ENCODE measurements at regions not wholly inside any gene's neighbourhood (a gene's known extent, or its start where the extent isn't known, plus 50 kb on each side); places are given as distances from the start of the nearest gene placed in this dataset.

DNA sequence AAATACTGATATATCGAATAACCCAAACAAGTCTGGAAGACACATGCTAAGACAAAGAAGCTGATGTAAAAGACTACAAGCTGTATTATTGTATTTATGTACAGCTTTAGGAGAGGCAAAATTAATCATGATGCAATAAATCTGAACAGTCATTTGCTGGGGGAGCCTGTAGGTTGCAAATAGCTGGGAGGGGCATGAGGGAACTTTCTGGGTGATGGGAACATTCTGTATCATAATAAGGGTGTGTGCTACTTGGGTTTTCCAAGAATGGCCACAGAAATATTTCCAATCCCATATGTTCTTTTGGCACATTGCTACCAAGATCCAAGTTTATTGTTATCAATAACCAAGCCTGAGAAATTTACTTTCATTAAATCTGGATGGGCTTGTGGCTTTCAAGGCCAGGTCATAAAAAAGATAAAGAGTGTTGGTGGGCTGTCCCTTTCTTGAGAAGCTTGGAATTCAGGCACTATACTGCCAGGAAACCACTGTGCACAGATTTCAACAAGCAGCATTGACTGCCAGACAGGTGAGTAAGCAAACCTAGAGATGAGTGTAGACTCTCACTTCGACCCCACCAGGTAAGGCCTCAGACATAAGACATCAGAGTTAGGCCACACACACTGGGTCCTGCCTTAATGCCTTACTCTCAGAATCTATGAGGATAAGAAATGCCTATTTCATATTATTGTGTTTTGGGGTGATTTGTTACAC, 629.7 kb upstream of the FZD8 start:
- FAIRE-seq, result no peak

DNA sequence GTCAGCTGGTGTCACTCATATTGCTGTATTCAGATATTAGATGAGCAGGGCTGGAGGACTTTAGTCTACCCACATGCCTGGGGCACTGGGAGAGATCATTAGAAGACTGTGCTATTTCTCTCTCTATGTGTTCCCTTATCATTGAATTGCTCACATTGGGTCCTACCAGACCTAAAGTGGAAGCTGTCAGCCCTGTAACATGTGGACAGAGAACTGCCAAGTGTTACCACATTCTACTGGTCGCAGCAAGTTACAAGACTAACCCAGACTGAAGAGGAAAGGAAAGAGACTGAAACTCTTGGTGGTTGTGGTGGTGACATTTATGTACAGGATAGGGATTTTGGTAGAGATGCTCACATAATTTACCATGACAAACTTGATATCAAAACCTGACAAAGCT, 627.1 kb upstream of the FZD8 start:
- no peak for FAIRE-seq

DNA sequence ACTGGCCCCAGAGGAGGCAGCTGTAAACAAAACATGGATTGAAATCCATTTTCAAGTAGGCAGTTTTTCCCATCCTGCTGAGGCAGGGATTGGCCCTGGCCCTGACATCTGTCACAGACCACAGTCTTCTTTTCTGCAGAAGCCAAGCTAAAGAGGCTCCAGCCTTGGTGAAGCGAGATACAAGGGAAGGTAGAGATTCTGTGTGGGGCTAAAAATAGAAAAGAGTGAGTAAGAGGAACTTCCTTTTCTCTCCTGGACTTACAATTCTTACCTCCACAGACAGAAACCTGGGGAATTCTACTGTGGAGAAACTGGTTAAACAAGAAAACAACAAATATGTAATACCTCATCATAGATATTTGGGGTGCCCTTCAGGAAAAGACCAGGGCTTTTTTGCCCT, 624.8 kb upstream of the FZD8 start:
- no peak for FAIRE-seq

DNA sequence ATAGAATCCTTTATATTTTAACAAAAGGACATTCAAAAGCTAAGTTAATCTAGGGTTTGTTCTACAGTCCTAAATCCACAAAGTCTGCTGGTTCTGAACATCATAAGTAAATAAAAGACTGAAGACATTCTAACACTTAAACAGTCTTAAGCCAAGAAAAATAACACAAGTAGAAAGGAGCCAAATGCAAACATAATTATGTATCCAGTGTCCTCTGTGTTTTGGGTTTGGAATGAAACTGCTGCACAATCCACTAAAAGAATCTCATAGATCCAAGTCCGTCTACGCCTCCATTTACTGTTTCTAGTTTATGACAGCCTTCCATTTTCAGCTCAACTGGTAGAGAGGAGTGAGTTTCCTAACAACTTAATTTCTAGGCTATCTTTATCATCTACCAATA, 623.6 kb upstream of the FZD8 start:
- FAIRE-seq, result no peak

DNA sequence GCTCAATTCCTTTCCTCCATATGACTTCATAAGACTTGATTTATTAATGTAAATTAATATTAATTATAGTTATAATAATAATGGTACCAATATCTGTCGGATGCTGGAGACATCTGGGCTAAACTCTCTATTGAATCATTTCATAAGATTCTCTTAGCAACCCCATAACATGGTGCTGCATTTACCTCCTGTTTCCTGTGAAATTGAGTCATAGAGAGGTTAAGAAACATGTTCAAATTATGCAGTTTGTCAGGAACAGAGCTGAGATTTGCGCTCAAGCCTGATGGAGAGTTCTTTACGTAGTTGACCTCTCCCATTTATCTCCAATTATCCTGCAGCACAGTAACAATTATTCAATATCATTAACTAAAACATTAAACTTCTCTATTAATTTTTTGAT, 621.8 kb upstream of the FZD8 start:
- no peak for FAIRE-seq

DNA sequence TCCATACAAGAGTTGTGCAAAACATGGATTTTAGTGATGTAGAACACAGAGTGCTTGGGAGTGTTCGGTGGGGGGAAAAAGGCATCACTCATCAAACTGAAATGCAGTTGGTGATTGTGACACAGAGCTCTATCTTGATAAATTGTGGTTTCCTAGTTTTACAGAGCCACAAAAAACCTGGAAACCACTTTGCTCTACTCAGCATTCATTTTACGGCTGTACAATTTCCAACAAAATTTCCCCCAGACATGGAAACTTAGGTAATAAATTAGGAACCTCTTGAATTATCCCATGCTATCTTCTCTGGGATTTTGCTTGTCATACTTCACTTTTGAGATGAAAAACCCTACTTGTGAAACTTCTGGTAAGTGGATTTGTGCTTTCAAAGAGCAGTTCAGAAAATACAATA, 614.9 kb upstream of the FZD8 start:
- FAIRE-seq, result no peak

DNA sequence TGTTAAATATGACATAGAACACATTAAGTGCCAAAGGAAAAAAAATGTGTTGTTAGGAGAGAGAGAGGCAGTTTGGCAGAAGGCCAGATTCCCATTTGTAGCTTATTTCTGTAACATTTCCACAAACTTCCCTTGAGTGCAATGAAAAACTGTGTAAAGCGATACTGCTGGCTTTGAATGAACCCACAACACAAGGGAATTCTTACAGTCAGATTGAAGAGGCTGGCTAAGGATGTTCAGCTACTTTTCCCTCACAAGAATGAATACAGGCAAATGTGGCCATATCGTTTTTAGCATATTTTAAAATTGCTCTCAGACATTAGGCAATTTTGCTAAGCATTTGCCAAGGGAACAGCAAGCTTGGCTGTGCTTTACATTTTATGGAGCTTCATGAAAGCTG, 614.1 kb upstream of the FZD8 start:
- FAIRE-seq, result no peak

DNA sequence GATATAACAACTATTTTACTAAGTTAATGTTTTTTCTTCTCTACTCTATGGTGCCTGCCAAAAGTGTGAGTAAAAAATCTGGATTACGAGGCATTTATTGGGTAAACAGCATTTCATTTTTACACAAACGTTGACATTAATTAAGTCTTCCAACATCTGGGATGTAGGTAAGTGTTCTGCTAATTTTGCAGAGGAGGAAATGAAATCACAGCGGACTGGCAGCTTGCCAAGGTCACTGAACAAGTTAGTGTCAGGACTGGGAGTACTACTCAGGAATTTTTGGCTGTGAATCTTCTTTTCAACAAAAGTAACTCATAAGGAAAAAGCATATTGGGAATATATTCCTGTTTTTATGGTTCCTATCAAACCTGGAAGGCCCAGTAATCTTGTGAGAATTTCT, 612.1 kb upstream of the FZD8 start:
- FAIRE-seq, result peak; percentile 62

DNA sequence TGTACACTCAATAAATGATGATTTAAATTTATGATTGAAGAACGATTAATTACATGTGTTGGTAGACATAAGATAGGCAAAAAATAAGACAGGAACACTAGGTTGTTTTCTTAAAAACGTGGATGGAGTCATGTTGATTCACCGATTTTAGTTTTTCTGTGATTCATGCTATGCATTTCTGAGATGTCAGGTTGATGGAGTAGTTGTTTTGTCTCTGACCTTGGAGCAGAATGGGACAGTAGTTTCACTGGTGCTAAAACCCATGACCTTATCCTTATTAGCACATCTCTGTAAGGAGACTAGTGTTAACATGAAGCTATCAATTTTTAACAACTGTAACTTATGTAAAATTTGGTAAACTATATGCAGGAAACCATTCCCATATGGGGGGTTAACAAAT, 611.6 kb upstream of the FZD8 start:
- no peak for FAIRE-seq

DNA sequence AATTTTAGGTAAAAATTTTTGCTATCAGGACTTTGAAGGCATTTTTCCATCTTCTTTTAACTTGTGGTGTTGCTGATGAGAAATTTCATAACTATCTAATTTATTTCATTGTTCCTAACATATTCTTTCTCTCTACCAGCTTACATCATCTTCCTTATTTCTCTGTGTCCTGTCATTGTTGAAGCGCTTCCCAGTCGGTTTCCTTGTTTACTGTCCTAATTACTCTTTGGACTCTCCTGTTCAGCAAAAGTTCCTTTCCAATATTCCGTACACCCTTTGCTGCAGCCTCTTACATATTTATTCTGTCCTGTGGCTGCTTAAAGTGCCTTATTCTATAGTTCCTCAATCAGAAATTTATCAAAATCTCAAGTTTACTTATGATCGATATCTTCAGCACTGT, 609.0 kb upstream of the FZD8 start:
- FAIRE-seq, result no peak

DNA sequence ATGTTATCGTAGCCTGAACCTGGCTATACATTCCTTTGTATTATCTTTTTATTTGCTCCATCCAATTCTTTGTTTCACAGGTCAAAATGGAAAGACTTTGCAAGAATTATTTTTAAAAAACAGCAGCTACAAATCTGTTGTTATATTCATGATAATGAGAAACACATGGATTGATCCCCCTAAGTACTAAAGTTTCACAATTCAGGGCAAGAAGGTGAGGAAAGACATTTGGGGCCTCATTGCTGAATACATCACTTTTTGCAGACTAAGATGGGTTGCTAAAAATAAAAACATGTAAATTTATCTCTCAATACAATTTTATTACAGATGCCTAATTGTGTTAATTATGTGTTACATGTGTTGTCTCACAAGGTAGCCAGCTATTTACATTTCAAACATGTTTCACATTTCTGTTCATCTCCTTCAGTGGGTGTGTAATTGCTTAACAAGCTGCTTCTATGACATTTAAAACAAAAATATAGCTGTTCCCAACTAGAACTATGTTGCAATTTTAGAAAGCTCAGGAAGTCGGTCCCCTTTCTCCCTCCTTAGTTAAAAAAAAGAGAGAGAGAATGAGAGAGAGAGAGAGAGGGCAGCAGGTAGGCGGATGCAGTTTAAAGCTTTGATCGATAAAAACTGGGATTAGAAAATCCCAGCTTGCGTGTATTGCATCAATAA, 606.3 kb upstream of the FZD8 start:
- peak; percentile 39 for FAIRE-seq

DNA sequence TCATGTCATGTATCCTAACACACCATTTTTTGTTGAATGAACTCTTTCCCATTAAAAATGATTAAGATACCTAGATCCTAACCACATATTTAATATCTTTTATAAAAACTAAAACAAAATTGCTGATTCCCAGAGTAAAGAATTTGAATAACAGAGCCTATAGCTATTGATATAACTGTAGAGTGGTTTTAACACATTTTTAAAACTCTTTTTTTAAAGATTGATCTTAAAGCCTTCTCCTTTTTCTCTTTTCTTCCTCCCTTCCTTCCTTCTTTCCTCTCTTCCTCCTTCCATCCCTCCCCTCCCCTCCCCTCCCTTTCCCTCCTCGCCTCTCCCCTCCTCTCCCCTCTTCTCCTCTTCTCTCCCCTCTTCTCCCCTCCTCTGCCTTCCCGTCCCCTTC, 605.4 kb upstream of the FZD8 start:
- FAIRE-seq, result no peak

DNA sequence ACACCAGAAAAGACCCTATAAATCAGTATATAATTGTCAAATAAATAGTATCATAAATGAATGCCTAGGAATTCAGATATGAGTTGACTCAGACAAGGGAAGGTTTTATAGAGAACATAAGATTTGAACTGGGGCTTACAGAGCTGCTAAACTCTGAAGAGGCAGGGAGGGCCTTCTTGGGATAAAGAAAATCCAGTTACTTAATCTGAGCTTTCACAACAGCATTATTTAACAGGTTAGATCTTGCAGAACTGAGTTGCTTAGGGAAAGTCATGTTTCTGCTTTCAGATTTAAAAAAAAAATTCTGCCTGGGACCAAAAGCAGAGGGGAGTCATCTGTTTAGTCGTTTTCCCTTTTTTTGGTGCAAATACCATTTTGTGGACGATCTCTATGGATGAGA, 594.8 kb upstream of the FZD8 start:
- no peak for FAIRE-seq

DNA sequence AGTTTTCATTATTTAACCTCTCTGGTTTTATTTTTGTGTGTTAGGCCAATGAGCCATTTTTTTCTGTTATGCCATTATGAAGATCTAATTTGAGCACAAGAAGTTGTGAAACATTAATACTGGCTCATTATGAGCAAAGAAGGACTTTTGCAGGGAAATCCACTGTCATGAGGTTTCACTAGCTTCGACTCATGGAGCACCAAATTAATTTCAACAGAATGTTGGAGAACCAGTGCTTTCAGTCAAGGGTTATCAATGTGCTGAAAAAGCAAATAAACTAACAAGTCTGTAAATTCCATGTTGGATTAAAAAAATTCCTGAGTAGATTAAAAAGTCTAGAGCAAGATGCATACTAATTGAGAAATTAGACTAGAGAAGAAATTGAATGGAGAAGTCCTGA, 594.2 kb upstream of the FZD8 start:
- no peak for FAIRE-seq

DNA sequence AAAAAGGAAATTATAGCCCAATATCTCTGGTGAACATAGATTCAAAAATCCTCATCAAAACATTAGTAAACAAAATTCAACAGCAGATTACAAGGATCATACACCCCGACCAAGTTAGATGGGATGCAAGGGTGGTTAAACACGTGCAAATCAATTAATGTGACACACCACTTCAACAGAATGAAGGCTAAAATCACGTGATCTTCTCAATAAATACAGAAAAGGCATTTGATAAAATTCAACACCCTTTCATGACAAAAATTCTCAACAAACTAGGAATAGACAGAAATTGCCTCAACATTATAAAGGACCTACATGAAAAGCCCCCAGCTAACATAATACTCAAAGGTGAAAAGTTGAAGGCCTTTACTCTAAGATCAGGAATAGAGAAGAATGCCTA, 590.8 kb upstream of the FZD8 start:
- no peak for FAIRE-seq

DNA sequence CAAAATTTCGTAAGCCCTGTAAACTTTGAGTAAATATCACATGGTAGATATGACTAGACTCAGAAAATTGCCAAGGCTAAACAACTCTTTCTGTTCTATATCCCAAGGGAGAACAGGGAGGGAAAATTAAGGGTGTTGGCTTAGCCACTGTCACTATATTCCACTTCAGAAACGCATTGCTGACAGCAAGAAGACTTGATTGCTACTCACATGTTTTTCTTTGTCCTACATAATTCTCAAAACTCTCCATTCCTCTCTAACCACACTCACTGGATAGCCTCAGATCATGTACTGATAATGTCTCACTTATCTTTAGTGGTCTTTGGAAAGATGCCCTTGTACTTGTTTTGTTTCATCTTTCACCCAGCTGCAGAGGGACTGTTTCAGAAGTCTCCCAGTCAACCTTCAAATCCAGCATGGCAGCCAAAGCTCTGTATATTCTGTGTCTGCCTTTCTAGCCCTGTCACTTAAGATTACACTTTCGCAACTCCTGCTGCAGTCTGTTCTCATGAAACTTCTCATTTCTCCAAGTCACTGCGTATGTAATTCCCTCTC, 582.4 kb upstream of the FZD8 start:
- no peak for FAIRE-seq

DNA sequence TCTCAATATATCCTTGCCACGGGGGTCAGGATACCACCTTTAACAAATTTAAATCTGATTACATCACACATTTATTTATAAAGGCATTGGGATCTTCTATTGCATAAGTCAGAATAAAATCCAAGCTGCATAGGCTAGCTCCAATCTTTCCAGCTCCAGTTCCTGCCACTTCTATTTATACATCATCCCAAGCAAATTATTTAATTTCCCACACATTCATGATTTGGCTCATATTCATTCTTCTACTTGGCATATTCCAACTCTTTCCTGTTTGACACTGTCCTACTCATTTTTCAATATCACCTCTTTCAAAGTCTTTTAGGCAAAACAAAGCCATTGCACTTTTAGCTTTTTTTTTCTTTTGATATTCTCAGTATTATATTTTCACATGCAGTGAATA, 579.0 kb upstream of the FZD8 start:
- FAIRE-seq, result no peak

DNA sequence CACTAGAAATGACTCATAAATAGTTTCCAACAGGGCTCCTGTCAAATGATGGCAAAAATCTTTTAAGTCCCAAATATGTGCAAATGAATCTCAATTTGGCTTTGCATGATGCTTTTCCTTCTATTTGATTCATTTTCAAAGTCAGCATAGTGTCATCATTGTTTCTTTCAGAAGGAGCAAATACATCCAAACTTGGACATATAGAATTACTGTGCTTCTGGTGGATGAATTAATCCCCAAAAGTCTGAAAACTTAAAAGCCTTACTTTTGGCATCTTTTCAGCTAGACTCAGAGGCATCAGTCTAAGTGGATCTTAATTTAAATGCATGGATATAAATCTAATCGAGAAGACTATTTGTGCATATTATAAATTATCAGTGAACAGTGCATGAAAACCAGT, 578.1 kb upstream of the FZD8 start:
- FAIRE-seq, result no peak

DNA sequence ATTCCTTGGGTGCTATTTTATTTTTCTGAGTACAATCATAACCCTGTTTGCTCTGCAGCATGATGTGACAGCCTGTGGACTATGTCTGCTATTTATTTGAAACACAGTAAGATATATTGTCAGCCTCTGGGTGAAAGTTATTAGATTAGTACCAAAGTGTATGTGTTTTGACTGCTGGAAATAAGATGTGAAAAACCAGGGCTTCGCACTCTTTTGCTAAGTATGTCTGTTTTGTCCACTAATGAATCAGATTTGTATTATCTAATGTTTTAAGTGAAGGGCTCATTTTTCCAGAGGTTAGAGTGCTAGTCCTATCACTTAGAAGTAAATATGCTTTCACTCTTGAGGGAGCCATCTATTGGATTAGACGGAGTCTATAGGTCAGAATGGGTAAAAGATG, 569.8 kb upstream of the FZD8 start:
- FAIRE-seq, result no peak

DNA sequence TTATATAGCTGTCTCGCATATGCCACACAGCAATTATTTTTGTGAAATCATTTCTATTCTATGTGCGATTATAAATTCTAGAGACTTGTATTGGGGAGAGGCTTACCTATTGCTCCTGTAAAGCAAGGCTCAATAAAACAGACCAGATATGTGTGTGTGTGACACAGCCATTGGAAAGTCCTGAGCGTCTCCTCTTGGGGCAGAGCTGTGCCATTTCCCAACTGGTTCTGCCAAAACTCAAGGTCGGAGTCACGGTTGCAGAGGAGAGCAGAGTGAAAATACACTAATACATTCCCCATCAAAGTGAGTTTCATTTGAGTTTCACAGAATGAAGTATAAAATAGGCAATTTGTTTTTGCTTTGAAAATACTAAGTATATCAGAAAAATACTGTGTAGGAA, 567.4 kb upstream of the FZD8 start:
- no peak for FAIRE-seq

DNA sequence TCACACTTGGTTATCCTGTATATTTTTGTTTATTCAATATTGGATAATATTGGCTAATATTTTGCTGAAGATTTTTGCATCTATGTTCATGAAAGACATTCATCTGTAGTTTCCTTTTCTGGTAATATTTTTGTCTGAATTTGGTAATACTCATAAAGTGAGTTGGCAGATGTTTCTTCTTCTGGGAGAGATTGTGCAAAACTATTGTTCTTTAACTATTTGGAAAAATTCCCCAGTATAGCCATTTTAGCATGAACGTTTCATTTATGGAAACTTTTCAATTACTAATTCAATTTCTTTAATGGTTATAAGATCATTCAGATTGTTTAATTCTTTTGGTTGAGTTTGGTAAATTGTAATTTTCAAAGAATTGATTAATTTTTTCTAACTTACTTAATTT, 560.8 kb upstream of the FZD8 start:
- FAIRE-seq, result peak; percentile 8

DNA sequence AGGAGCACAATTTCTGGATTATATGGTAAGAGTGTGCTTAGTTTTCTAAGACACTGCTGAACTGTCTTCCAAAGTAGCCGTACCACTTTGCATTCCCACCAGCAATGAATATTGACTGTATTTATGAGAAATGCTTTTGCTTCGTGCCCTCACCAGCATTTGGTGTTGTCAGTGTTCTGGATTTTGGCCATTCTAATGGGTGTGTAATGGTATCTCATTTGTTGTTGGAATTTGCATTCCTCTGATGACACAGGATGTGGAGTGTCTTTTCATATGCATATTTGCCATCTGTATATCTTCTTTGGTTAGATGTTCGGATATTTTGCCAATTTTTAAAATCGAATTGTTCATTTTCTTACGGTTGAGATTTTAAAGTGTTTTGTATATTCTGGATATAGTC, 558.5 kb upstream of the FZD8 start:
- FAIRE-seq, result no peak

DNA sequence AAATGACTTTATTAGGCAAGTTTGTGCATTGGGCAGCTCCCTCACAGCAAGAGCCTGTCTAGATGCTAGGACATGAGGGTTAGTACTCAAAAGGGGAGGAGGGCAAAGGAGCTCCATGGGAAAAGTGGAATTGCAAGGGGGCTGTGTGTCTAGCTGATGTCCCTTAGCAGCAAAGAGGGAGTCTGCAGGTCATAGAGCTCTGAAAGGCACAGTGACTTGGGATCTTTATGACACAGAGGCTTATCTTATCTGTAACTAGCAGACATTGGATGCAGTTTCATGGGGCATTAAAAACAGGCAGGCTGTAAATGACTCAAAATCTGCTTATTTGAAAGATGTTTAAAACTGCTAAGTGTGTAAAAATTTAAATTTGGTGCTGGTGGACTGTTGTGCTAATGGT, 556.2 kb upstream of the FZD8 start:
- FAIRE-seq, result no peak

DNA sequence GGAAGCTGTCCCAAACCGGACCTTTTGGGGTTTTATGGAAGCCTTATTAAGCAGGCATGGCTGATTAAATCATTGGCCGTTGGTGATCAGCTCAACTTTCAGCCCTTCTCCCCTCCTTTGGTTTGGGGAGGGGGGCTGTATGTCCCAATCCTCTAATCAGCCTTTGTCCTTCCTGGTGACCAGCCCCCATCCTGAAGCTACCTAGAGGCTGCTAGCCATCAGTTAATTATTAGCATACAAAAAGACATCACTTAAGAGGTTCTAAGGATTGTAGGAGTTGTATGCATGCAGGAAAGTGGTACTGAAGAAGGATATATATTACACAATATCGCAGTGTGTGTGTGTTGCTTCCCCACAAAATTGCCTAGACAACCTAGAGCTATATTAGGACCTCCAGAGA, 553.3 kb upstream of the FZD8 start:
- no peak for FAIRE-seq

DNA sequence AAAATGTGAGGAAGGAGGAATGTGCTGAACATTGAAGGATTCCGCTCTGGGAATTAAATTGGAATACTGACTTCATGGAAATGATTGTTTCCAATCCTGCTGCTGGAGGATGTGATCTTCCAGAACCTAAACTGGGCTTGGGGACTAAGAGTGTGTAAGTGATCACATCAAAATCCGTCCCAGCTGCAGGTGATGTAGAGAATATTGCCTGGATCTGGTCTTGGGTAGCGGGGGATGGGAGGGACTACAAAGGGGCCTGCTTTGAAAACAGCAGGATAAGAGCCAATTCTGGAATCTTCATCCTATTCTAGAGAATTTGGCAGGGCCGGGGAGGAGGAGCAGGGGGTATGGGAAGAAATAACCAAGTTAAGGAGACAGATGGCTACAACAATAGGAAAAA, 552.2 kb upstream of the FZD8 start:
- FAIRE-seq, result no peak

All from endometrium (tissue), 2 donors.